ENCODE measurements at regions not wholly inside any gene's neighbourhood (a gene's known extent, or its start where the extent isn't known, plus 50 kb on each side); places are given as distances from the start of the nearest gene placed in this dataset.

GRCh38 chr6:19557191-19557590 lies 280.0 kb upstream of the ID4 start:
- H3K79me2 ChIP-seq (ENCODE audit: control insufficient read depth, insufficient read depth, low read length) = no peaks in the 10 kb centered on the region
- WGBS (ENCODE audit: insufficient coverage, low coverage, missing lambda C conversion rate) = 6% methylated on average over 3 of the region's 3 CpGs
- DNase-seq (ENCODE audit: extremely low read depth in 1 of 4, low spot score in 3 of 4) = no peak
- no peak overlapping the region for H3K9ac ChIP-seq (ENCODE audit: insufficient read depth in 1 of 2, low read depth in 2 of 2, low read length in 2 of 2)
- H3K36me3 ChIP-seq (ENCODE audit: control insufficient read depth, insufficient read depth, low read length) = no peaks in the 10 kb centered on the region
- no peak for FAIRE-seq
- H3K4me1 ChIP-seq (replicated peaks in 1 of 2; ENCODE audit: control insufficient read depth in 2 of 2, insufficient read depth in 2 of 2, low read length in 2 of 2) = no peaks in the 10 kb centered on the region
- in situ Hi-C loops (cut with MboI) = no loop called here
- H3K27me3 ChIP-seq (ENCODE audit: control insufficient read depth in 2 of 2, insufficient read depth in 2 of 2, low read length in 2 of 2) = no peaks in the 10 kb centered on the region
- ChIA-PET CTCF (ENCODE audit: low intra/inter-chr PET ratio) (no interaction called here), POLR2A (no interaction called here)
- no peak overlapping the region for H3K4me3 ChIP-seq
- no peaks in the 10 kb centered on the region for H3K9me1 ChIP-seq (ENCODE audit: control insufficient read depth, insufficient read depth, low read length)
- H3K4me2 ChIP-seq (ENCODE audit: insufficient read depth, low read length) = no peak overlapping the region
- H3K27ac ChIP-seq (ENCODE audit: extremely low read depth, low read depth, low read length) = no peak overlapping the region
- H2AFZ ChIP-seq (ENCODE audit: low read depth, low read length) = no peak overlapping the region
- no peaks in the 10 kb centered on the region for H4K20me1 ChIP-seq (replicated peaks; ENCODE audit: control insufficient read depth, insufficient read depth, low read length)
- intact Hi-C loops (cut with micrococcal nuclease) = no loop called here
- no peak for ATAC-seq
- BruUV-seq (replicated peaks) = no TSS peak
- H3K9me3 ChIP-seq (replicated peaks; ENCODE audit: control insufficient read depth, insufficient read depth, low read depth, low read length) = no peaks in the 10 kb centered on the region
- TF ChIP-seq ARHGAP35 (IDR thresholded peaks at IDR 0.05; ENCODE audit: partially characterized antibody) (no peak), NR2C2 (CRISPR knock-in tag; IDR thresholded peaks at IDR 0.05) (no peak), NR2C2 (tag; IDR thresholded peaks at IDR 0.05) (no peak), HSF4 (CRISPR knock-in tag; IDR thresholded peaks at IDR 0.05; ENCODE audit: borderline replicate concordance) (no peak), ZHX1 (conservative IDR thresholded peaks at IDR 0.05; ENCODE audit: low read length) (no peak), WHSC1 (IDR thresholded peaks at IDR 0.05; ENCODE audit: low read length) (no peak), RBM22 (IDR thresholded peaks at IDR 0.05; ENCODE audit: low read depth, low read length, poor library complexity, severe bottlenecking) (no peak), NFYB (IDR thresholded peaks at IDR 0.05; ENCODE audit: extremely low read depth, insufficient read length) (no peak), PTTG1 (tag; IDR thresholded peaks at IDR 0.05; ENCODE audit: low read depth) (no peak), DDX20 (tag; IDR thresholded peaks at IDR 0.05; ENCODE audit: low read depth) (no peak), ATF3 (IDR thresholded peaks at IDR 0.05) (no peak), ATF3 (CRISPR knock-in tag; conservative IDR thresholded peaks at IDR 0.05) (no peak), SETDB1 (IDR thresholded peaks at IDR 0.05; ENCODE audit: low read length) (no peak)
